OCI-LY7 (cell line): ENCODE measurements at regions not wholly inside any gene's neighbourhood (a gene's known extent, or its start where the extent isn't known, plus 50 kb on each side); places are given as distances from the start of the nearest gene placed in this dataset.

ENCODE experiments used
- BruUV-seq: library from RNA; stranded (reverse); fragments of 400-500 nt; replicated peaks from 2 replicates; lab custom pipeline; 2021; lab: Mats Ljungman, UMichigan
- CTCF ChIA-PET: fragments of 300-600 bp; sonication (Branson Sonifier 250); formaldehyde crosslinking; loops from one replicate; lab custom pipeline; 2022; ENCODE audit warnings: antibody characterized with exemption; ENCODE audit not compliant: unreplicated experiment; lab: Charles Lee
- POLR2A ChIA-PET: fragments of 300-600 bp; sonication (Branson Sonifier 250); formaldehyde crosslinking; loops from one replicate; lab custom pipeline; 2022; ENCODE audit warnings: antibody characterized with exemption; lab: Charles Lee
- DNase-seq: peaks from one replicate; pipeline ENCODE4 v3.0.0-alpha.2; 2015; ENCODE audit warnings: low spot score
- H2AFZ ChIP-seq: fragments of 200-600 bp; sonication (generic), shearing (Covaris generic); 2 replicates; pipeline ENCODE4 v1.6.1; 2014; ENCODE audit warnings: mild to moderate bottlenecking, antibody characterized with exemption, low read length, moderate library complexity
- H3K27ac ChIP-seq: fragments of 200-600 bp; sonication (generic); 2 replicates; pipeline ENCODE4 v1.5.1; 2014; ENCODE audit warnings: mixed run types, low read depth, mild to moderate bottlenecking, moderate library complexity, low read length, inconsistent platforms; ENCODE audit not compliant: poor library complexity, severe bottlenecking
- H3K36me3 ChIP-seq: fragments of 200-600 bp; sonication (generic); 2 replicates; pipeline ENCODE4 v1.6.1; 2014; ENCODE audit warnings: mild to moderate bottlenecking, antibody characterized with exemption, low read length, moderate library complexity, mixed read lengths; ENCODE audit not compliant: insufficient read depth
- H3K4me1 ChIP-seq: fragments of 200-600 bp; sonication (generic); 2 replicates; pipeline ENCODE4 v1.5.1; 2014; ENCODE audit warnings: mild to moderate bottlenecking, low read length; ENCODE audit not compliant: insufficient read depth, poor library complexity, severe bottlenecking
- H3K4me2 ChIP-seq: fragments of 200-600 bp; sonication (generic); 2 replicates; pipeline ENCODE4 v1.6.1; 2014; ENCODE audit warnings: mild to moderate bottlenecking, low read length
- H3K4me3 ChIP-seq: fragments of 200-600 bp; sonication (generic); 2 replicates; pipeline ENCODE4 v1.5.1; 2014; ENCODE audit warnings: mild to moderate bottlenecking, low read depth, low read length; ENCODE audit not compliant: poor library complexity, severe bottlenecking
- H3K79me2 ChIP-seq: fragments of 200-600 bp; sonication (generic); 2 replicates; pipeline ENCODE4 v1.6.1; 2016; ENCODE audit warnings: low read depth, mild to moderate bottlenecking, low read length, moderate library complexity, mixed read lengths; ENCODE audit not compliant: insufficient read depth
- H3K9me2 ChIP-seq: fragments of 200-600 bp; sonication (generic); 2 replicates; pipeline ENCODE4 v1.6.1; 2016; ENCODE audit warnings: mild to moderate bottlenecking, low read length, mixed read lengths; ENCODE audit not compliant: insufficient read depth
- H3K9me3 ChIP-seq: fragments of 200-600 bp; sonication (generic); 2 replicates; pipeline ENCODE4 v1.6.1; 2014; ENCODE audit warnings: mild to moderate bottlenecking, mixed run types, low read length, mixed read lengths
- H4K20me1 ChIP-seq: fragments of 200-600 bp; sonication (generic); 2 replicates; pipeline ENCODE4 v1.6.1; 2014; ENCODE audit warnings: mild to moderate bottlenecking, antibody characterized with exemption, low read length, moderate library complexity, mixed read lengths; ENCODE audit not compliant: insufficient read depth
- CTCF ChIP-seq: fragments of 200-600 bp; sonication (generic); conservative IDR thresholded peaks from 2 replicates; pipeline ENCODE4 v1.5.1; 2014; ENCODE audit warnings: mild to moderate bottlenecking, antibody characterized with exemption, low read length, moderate library complexity, mixed read lengths
- EZH2phosphoT487 ChIP-seq: fragments of 200-600 bp; sonication (generic); IDR thresholded peaks from 2 replicates; pipeline ENCODE4 v1.6.1; 2018; ENCODE audit warnings: low read depth, borderline replicate concordance, mild to moderate bottlenecking, mixed run types, antibody characterized with exemption, low read length, moderate library complexity, mixed read lengths
- intact Hi-C: fragments of 100-400 bp; cut with micrococcal nuclease; formaldehyde crosslinking; loops from one replicate; pipeline ENCODE4 v1.10.0; 2022; ENCODE audit not compliant: unreplicated experiment

- H3K4me1 ChIP-seq: no peaks in the 10 kb centered on the region
- H3K4me3 ChIP-seq: no peak overlapping the region
- TF ChIP-seq EZH2phosphoT487: no peak
- no peak for TF ChIP-seq CTCF
- no peaks in the 10 kb centered on the region for H3K9me2 ChIP-seq
- DNase-seq: no peak
- H3K79me2 ChIP-seq: no peaks in the 10 kb centered on the region
- no peak overlapping the region for H2AFZ ChIP-seq
- POLR2A ChIA-PET: interaction anchor here (1.2 to 1.6 kb wide), 2 partner anchors 11 to 49 kb away, joined by 3 read pairs; no protein-coding TSS in a partner anchor
- no peaks in the 10 kb centered on the region for H3K36me3 ChIP-seq
- intact Hi-C loops: no loop called here
- no TSS peak for BruUV-seq
- H3K9me3 ChIP-seq: no peaks in the 10 kb centered on the region
- H4K20me1 ChIP-seq: no peaks in the 10 kb centered on the region
- CTCF ChIA-PET: interaction anchor here (0.5 kb wide), 1 partner anchor 1090 kb away, joined by 3 read pairs; no protein-coding TSS in a partner anchor
- H3K27ac ChIP-seq: no peak overlapping the region
- no peak overlapping the region for H3K4me2 ChIP-seq
Measured at GRCh38 chr2:226399006-226399405, 400.6 kb downstream of the IRS1 start.

GRCh38 chr2:226398580-226398979 is 401.0 kb downstream of the IRS1 start:
- Histone ChIP-seq H3K9me3 (no peaks in the 10 kb centered on the region), H4K20me1 (no peaks in the 10 kb centered on the region), H3K79me2 (no peaks in the 10 kb centered on the region), H3K4me2 (no peak overlapping the region), H3K36me3 (no peaks in the 10 kb centered on the region), H3K9me2 (no peaks in the 10 kb centered on the region), H3K4me3 (no peak overlapping the region), H3K27ac (no peak overlapping the region), H2AFZ (no peak overlapping the region), H3K4me1 (no peaks in the 10 kb centered on the region)
- ChIA-PET POLR2A (interaction anchor here (0.6 to 1.6 kb wide), 3 partner anchors 11 to 369 kb away, joined by 3 to 4 read pairs (median 3); no protein-coding TSS in a partner anchor), CTCF (interaction anchor here (0.5 kb wide), 1 partner anchor 1090 kb away, joined by 3 read pairs; no protein-coding TSS in a partner anchor)
- intact Hi-C loops: no loop called here
- no peak for DNase-seq
- TF ChIP-seq CTCF (no peak), EZH2phosphoT487 (no peak)
- BruUV-seq: no TSS peak

GRCh38 chr2:226396541-226396940 is 403.1 kb downstream of the IRS1 start:
- Histone ChIP-seq H3K9me2 (no peaks in the 10 kb centered on the region), H3K4me3 (no peak overlapping the region), H3K4me1 (no peaks in the 10 kb centered on the region), H3K9me3 (no peaks in the 10 kb centered on the region), H3K79me2 (no peaks in the 10 kb centered on the region), H3K27ac (no peak overlapping the region), H3K4me2 (no peak overlapping the region), H4K20me1 (no peaks in the 10 kb centered on the region), H2AFZ (no peak overlapping the region), H3K36me3 (no peaks in the 10 kb centered on the region)
- no peak for DNase-seq
- intact Hi-C loops: no loop called here
- ChIA-PET CTCF (no interaction called here), POLR2A (interaction anchor here (0.6 to 1.4 kb wide), 3 partner anchors 17 to 277 kb away, joined by 3 to 4 read pairs (median 3); no protein-coding TSS in a partner anchor)
- no TSS peak for BruUV-seq
- TF ChIP-seq CTCF (no peak), EZH2phosphoT487 (no peak)
